HG03442 (cell line): ENCODE measurements at regions not wholly inside any gene's neighbourhood (a gene's known extent, or its start where the extent isn't known, plus 50 kb on each side); places are given as distances from the start of the nearest gene placed in this dataset.
"Not testable (repeated sequence)": the region's sequence is repeated elsewhere in the genome, so short reads cannot be mapped to it uniquely, and the experiment has no call there.

Source experiments
- ATAC-seq: cut with Tn5 transposase; IDR thresholded peaks from one replicate; pipeline ENCODE4 v1.9.1; 2021; ENCODE audit warnings: mild to moderate bottlenecking, moderate library complexity; ENCODE audit not compliant: unreplicated experiment

GRCh38 chr4:119437515-119437914, 115.6 kb upstream of the FABP2 start:
- ATAC-seq = not testable (repeated sequence)

- ATAC-seq = not testable (repeated sequence)
Observed at GRCh38 chr4:119408561-119409224, 86.8 kb upstream of the FABP2 start.

- not testable (repeated sequence) for ATAC-seq
Observed at GRCh38 chr4:119406721-119407460, 85.0 kb upstream of the FABP2 start.

- not testable (repeated sequence) for ATAC-seq
Observed at GRCh38 chr4:119406041-119406440, 84.1 kb upstream of the FABP2 start.

GRCh38 chr4:119402322-119403308, 80.7 kb upstream of the FABP2 start:
- ATAC-seq = peak; percentile 84

GRCh38 chr4:119395701-119396100, 73.8 kb upstream of the FABP2 start:
- ATAC-seq = not testable (repeated sequence)

DNA sequence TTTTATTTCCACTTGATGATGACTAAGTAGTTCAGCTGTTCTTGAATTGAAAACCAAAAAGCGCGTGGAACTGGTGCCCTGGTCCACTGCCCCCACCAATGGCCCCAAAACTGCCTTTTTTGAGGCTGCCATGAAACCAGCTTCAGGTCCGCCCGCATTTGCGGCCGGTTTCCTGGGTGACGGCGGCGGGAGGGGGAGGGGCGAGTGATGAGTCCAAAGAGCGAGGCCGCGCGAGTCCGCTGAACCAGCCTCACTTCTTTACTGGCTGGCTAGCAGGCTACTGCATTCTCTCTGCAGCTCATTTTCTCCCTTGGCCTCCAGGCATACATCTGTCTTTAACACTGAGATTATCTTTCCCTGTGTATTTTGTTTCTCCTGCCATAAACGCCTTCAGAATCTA, 72.9 kb upstream of the FABP2 start:
- no peak for ATAC-seq

- not testable (repeated sequence) for ATAC-seq
Observed at GRCh38 chr4:119388791-119389190, 66.9 kb upstream of the FABP2 start.

DNA sequence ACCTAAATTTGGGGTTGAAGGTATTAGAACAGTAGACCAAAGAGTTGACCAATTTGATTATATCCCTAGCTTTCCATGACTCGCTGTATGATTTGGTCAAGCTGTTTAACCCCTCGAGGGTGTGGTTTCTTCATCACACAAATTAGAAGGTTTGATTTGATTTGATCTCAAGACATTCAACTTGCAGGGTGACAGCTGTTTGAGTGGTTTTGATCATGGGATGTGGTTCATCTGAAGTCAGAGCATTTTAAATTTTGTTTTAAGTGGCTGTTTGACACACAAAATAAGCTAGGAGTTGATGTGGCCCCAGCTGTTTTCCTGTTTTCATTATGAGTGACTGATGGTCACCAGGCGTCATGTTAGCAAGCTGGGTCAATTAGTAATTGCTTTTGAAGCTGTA, 52.7 kb upstream of the FABP2 start:
- ATAC-seq = not testable (repeated sequence)

GRCh38 chr4:119372316-119373062, 50.6 kb upstream of the FABP2 start:
- ATAC-seq = not testable (repeated sequence)
